ENCODE measurements at regions not wholly inside any gene's neighbourhood (a gene's known extent, or its start where the extent isn't known, plus 50 kb on each side); places are given as distances from the start of the nearest gene placed in this dataset.

- H3K27ac Mint-ChIP-seq, result no peak overlapping the region
- H3K36me3 Mint-ChIP-seq (ENCODE audit: low read depth), result no peaks in the 10 kb centered on the region
- peaks cover 4% of the 10 kb centered on the region for H3K9me3 Mint-ChIP-seq
- no peaks in the 10 kb centered on the region for H3K27me3 Mint-ChIP-seq
- H3K4me3 Mint-ChIP-seq, result no peak overlapping the region
- intact Hi-C loops (cut with micrococcal nuclease), result no loop called here
- H3K4me1 Mint-ChIP-seq, result no peaks in the 10 kb centered on the region
- no peak for DNase-seq
These were observed 1192.0 kb downstream of the CDH12 start for GRCh38 chr5:21661184-21661583.

DNA sequence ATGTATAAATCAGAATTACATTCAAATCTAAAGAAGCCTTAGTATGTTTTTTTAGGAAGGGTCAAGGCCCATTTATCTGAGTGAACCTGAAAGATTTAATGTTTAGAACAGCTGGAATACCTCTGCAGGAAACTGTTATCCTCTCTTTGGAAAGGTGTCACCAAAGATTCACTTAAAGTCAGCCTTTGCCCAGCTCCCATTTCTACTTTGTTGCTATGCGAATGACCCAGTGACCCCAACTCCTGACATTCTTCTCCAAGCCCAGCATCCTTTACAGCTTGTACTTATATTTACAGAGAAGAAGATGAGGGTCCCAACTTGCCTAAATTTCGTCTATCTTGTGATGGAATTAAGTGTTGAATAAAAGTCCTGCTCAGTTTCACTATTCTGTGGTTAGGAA lies 1198.6 kb downstream of the CDH12 start:
- no peak for DNase-seq
- no peaks in the 10 kb centered on the region for H3K36me3 Mint-ChIP-seq (ENCODE audit: low read depth)
- no peak overlapping the region for H3K4me3 Mint-ChIP-seq
- H3K9me3 Mint-ChIP-seq, result no peaks in the 10 kb centered on the region
- no peaks in the 10 kb centered on the region for H3K4me1 Mint-ChIP-seq
- intact Hi-C loops (cut with micrococcal nuclease), result no loop called here
- no peaks in the 10 kb centered on the region for H3K27me3 Mint-ChIP-seq
- H3K27ac Mint-ChIP-seq, result no peak overlapping the region

DNA sequence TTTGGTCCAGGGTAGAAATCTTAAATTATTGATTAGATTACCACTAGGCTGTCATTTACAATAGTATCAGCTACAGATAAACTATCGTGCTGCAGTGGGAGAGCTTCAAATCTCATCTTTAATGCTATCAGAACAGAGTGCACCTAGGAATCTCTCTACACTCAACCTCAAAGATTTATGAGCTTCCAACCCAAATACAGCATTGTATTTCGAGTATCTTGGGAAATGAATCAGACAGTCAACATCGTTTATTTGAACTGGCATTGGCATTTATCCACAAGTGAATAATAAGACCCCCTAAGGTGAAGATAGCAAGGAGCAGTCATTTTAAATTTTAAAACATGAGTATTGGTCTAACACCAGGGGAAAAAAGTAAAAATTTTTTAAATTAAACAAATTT lies 1203.2 kb downstream of the CDH12 start:
- no peak for DNase-seq
- no peaks in the 10 kb centered on the region for H3K36me3 Mint-ChIP-seq (ENCODE audit: low read depth)
- no peak overlapping the region for H3K4me3 Mint-ChIP-seq
- intact Hi-C loops (cut with micrococcal nuclease), result no loop called here
- H3K27ac Mint-ChIP-seq, result no peak overlapping the region
- H3K4me1 Mint-ChIP-seq, result no peaks in the 10 kb centered on the region
- no peaks in the 10 kb centered on the region for H3K9me3 Mint-ChIP-seq
- H3K27me3 Mint-ChIP-seq, result no peaks in the 10 kb centered on the region

DNA sequence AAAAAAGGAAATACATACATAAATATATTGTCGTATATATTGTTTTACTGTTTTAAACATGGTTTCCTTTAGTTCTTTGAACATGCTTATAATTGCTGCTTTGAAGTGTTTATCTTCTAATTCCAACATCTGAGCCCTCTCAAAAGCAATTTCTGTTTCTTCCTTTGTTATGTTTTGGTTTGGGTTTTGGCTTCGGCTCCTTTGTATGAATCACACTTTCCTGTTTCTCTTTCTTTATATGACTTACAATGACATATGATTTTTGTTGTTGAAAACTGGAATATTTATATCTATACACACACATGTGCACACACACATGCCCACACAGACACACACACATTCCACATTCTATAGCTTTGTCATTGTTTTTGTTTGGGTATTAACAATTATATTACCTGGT lies 1206.7 kb downstream of the CDH12 start:
- Mint-ChIP-seq H3K36me3 (ENCODE audit: low read depth) (no peaks in the 10 kb centered on the region), H3K4me3 (no peak overlapping the region), H3K27me3 (no peaks in the 10 kb centered on the region), H3K4me1 (no peaks in the 10 kb centered on the region), H3K9me3 (no peaks in the 10 kb centered on the region), H3K27ac (no peak overlapping the region)
- no peak for DNase-seq
- intact Hi-C loops (cut with micrococcal nuclease), result no loop called here

- Mint-ChIP-seq H3K27me3 (no peaks in the 10 kb centered on the region), H3K27ac (no peak overlapping the region), H3K36me3 (ENCODE audit: low read depth) (no peaks in the 10 kb centered on the region), H3K4me1 (no peaks in the 10 kb centered on the region), H3K9me3 (no peaks in the 10 kb centered on the region), H3K4me3 (no peak overlapping the region)
- intact Hi-C loops (cut with micrococcal nuclease), result no loop called here
- no peak for DNase-seq
These were observed 1209.1 kb downstream of the CDH12 start for GRCh38 chr5:21644032-21644431.

DNA sequence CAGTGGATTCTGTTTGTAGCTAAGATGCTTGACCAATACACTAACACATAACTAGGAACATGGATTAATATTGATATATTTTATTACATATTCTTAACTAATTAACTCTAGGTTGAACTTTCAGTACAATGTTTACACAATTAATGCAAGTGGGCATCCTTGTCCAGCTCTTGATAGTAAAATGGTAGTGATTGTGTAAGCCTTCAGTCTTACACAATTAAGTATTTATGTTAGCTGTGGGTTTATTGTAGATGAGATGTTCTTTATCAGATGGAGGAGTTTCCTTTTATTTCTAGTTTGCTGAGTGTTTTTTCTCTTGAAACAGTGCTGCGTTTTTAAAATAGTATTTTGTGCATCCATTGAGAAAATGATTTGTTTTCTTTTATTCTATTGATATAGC lies 1210.8 kb downstream of the CDH12 start:
- Mint-ChIP-seq H3K27ac (no peak overlapping the region), H3K36me3 (ENCODE audit: low read depth) (no peaks in the 10 kb centered on the region), H3K27me3 (no peaks in the 10 kb centered on the region), H3K4me3 (no peak overlapping the region), H3K4me1 (no peaks in the 10 kb centered on the region), H3K9me3 (no peaks in the 10 kb centered on the region)
- intact Hi-C loops (cut with micrococcal nuclease), result no loop called here
- DNase-seq, result no peak

DNA sequence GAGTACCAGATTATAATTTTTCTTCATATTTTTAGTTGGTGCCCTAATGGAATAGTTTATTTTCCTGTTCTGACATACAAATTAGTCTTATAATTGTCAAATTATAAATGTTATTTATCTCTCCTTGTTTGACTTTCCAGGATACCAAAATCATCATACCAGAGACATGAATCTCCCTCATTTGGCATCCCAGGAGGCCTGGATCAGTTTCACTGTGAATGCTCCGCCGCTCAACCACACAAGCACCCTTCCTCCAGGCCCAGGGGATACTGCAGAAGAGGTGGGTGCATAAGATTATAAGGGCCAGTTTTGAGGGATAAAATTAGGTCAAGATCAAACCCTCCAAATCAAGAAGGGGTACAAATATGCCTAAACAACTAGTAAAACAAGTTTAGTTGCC lies 1229.3 kb downstream of the CDH12 start:
- no peak overlapping the region for H3K4me3 Mint-ChIP-seq
- DNase-seq, result no peak
- H3K4me1 Mint-ChIP-seq, result no peaks in the 10 kb centered on the region
- no peaks in the 10 kb centered on the region for H3K9me3 Mint-ChIP-seq
- no peaks in the 10 kb centered on the region for H3K27me3 Mint-ChIP-seq
- no peaks in the 10 kb centered on the region for H3K36me3 Mint-ChIP-seq (ENCODE audit: low read depth)
- no peak overlapping the region for H3K27ac Mint-ChIP-seq
- intact Hi-C loops (cut with micrococcal nuclease), result no loop called here

- intact Hi-C loops (cut with micrococcal nuclease), result no loop called here
- H3K27me3 Mint-ChIP-seq, result no peaks in the 10 kb centered on the region
- no peaks in the 10 kb centered on the region for H3K9me3 Mint-ChIP-seq
- DNase-seq, result no peak
- H3K27ac Mint-ChIP-seq, result no peak overlapping the region
- no peak overlapping the region for H3K4me3 Mint-ChIP-seq
- H3K4me1 Mint-ChIP-seq, result no peaks in the 10 kb centered on the region
- no peaks in the 10 kb centered on the region for H3K36me3 Mint-ChIP-seq (ENCODE audit: low read depth)
These were observed 1237.9 kb downstream of the CDH12 start for GRCh38 chr5:21615195-21615765.

DNA sequence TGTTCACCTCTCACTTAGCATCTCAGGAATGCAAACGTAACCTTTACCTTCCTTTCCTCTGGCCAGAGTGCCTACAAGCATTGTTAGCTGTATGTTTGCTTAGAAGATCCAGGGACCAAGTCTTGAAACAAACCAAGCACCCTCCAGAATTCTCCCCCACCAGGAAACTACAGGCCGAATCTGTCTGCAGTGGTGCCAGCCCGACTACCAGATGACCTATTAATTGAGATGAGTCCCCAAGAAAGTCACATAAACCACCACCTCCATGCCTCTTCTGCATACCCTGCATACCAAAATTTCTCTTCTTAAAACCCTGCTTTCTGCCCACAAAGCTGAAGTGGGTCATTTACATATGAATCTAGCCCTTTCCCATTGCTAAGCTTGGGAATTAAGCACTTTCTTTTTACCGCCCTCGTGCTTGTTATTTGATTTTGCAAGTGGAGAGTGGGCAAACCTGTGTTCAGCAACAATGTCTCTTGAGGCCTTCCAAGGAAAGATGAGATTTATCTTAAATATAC lies 1239.1 kb downstream of the CDH12 start:
- Mint-ChIP-seq H3K27me3 (no peaks in the 10 kb centered on the region), H3K4me1 (no peaks in the 10 kb centered on the region), H3K36me3 (ENCODE audit: low read depth) (no peaks in the 10 kb centered on the region), H3K4me3 (no peak overlapping the region), H3K27ac (no peak overlapping the region), H3K9me3 (no peaks in the 10 kb centered on the region)
- no peak for DNase-seq
- intact Hi-C loops (cut with micrococcal nuclease), result no loop called here

GRCh38 chr5:21603796-21604195 lies 1249.3 kb downstream of the CDH12 start:
- Mint-ChIP-seq H3K36me3 (ENCODE audit: low read depth) (no peaks in the 10 kb centered on the region), H3K9me3 (no peaks in the 10 kb centered on the region), H3K4me1 (no peaks in the 10 kb centered on the region), H3K27me3 (no peaks in the 10 kb centered on the region), H3K27ac (no peak overlapping the region), H3K4me3 (no peak overlapping the region)
- DNase-seq, result no peak
- intact Hi-C loops (cut with micrococcal nuclease), result no loop called here

GRCh38 chr5:21594566-21594965 lies 1258.6 kb downstream of the CDH12 start:
- DNase-seq, result no peak
- Mint-ChIP-seq H3K27ac (no peak overlapping the region), H3K36me3 (ENCODE audit: low read depth) (no peaks in the 10 kb centered on the region), H3K27me3 (no peaks in the 10 kb centered on the region), H3K4me3 (no peak overlapping the region), H3K9me3 (peaks cover 6% of the 10 kb centered on the region), H3K4me1 (no peaks in the 10 kb centered on the region)
- intact Hi-C loops (cut with micrococcal nuclease), result no loop called here

- intact Hi-C loops (cut with micrococcal nuclease), result no loop called here
- no peaks in the 10 kb centered on the region for H3K4me1 Mint-ChIP-seq
- H3K36me3 Mint-ChIP-seq (ENCODE audit: low read depth), result no peaks in the 10 kb centered on the region
- no peak overlapping the region for H3K4me3 Mint-ChIP-seq
- no peaks in the 10 kb centered on the region for H3K27me3 Mint-ChIP-seq
- peaks cover 6% of the 10 kb centered on the region for H3K9me3 Mint-ChIP-seq
- H3K27ac Mint-ChIP-seq, result no peak overlapping the region
- no peak for DNase-seq
These were observed 1259.9 kb downstream of the CDH12 start for GRCh38 chr5:21593261-21593660.

DNA sequence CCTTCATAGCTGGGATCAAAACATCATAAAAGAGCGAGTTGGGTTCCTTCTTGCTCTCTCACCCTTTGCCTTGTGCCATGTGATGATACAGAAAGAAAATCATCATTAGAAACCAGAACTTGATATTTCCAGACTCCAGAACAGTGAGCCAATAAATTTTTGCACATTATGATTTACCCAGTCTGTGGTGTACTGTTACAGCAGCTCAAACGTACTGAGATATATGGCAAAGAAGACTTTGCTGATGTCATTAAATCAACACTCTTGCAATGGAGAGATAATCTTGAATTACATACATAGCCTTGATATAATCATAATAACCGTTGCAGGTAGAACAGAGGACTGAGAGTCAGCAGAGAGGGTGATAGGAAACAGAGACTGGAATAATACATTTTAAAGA lies 1271.6 kb downstream of the CDH12 start:
- Mint-ChIP-seq H3K36me3 (ENCODE audit: low read depth) (no peaks in the 10 kb centered on the region), H3K27ac (no peak overlapping the region), H3K4me1 (no peaks in the 10 kb centered on the region), H3K4me3 (no peak overlapping the region), H3K27me3 (no peaks in the 10 kb centered on the region), H3K9me3 (peaks cover 3% of the 10 kb centered on the region)
- no peak for DNase-seq
- intact Hi-C loops (cut with micrococcal nuclease), result no loop called here

DNA sequence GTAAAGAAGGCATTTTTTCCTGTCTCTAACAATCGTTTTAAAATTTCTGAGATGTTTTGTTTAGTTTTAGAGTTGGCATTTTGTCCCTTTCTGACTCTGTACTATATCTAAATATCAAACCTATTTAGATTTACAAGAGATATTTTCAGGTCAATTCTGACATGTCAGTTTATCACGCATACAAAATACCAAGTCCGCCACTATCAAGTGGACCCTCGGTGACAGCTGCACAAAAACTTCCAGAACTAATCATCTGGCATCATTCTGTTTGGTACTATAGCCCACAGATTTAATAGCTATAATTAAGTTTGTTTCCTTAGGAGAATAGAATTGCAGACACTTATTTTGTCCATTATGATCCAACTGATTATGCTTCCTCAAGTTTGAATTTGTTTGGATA lies 1278.2 kb downstream of the CDH12 start:
- no peak for DNase-seq
- Mint-ChIP-seq H3K4me1 (no peaks in the 10 kb centered on the region), H3K36me3 (ENCODE audit: low read depth) (no peaks in the 10 kb centered on the region), H3K9me3 (no peaks in the 10 kb centered on the region), H3K4me3 (no peak overlapping the region), H3K27ac (no peak overlapping the region), H3K27me3 (no peaks in the 10 kb centered on the region)
- intact Hi-C loops (cut with micrococcal nuclease), result no loop called here

DNA sequence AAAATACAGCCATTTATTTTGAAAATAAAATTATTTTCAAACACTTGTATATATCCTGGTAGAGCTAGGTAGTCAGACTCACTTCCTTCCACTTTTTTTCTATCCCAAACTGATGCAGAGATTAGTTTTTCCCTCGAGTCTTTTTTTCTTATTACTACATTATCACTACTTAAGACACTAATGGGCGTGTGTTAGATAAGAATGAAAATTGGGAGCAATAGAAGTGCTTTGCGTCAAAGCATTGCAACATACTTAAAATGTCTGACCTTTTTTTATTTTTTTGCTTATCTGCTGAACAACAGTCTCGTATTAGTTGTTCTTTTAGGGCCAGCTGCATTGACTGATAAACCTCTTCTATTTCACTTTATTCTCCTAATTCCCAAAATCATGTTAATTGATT lies 1278.7 kb downstream of the CDH12 start:
- intact Hi-C loops (cut with micrococcal nuclease), result no loop called here
- Mint-ChIP-seq H3K4me3 (no peak overlapping the region), H3K27ac (no peak overlapping the region), H3K9me3 (no peaks in the 10 kb centered on the region), H3K4me1 (no peaks in the 10 kb centered on the region), H3K36me3 (ENCODE audit: low read depth) (no peaks in the 10 kb centered on the region), H3K27me3 (no peaks in the 10 kb centered on the region)
- DNase-seq, result no peak

Measured in activated CD4-positive, alpha-beta T cell treated with anti-CD3 and anti-CD28 coated beads, Interleukin-2, amount 10 ng/mL, durations not matched to agents 24 days and 14 days (primary cell).